ENCODE measurements at regions not wholly inside any gene's neighbourhood (a gene's known extent, or its start where the extent isn't known, plus 50 kb on each side); places are given as distances from the start of the nearest gene placed in this dataset.
"Not testable (repeated sequence)": the region's sequence is repeated elsewhere in the genome, so short reads cannot be mapped to it uniquely, and the experiment has no call there.

DNA sequence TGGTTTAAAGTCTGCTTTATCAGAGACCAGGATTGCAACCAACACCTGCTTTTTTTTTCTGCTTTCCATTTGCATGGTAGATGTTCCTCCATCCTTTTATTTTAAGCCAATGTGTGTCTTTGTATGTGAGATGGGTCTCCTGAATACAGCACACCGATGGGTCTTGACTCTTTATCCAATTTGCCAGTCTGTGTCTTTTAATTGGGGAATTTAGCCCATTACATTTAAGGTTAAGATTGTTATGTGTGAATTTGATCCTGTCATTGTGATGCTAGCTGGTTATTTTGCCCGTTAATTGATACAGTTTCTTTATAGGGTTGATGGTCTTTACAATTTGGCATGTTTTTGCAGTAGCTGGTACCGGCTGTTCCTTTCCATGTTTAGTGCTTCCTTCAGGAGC, 128.4 kb downstream of the ADCYAP1 start:
- not testable (repeated sequence) for H3K4me3 Mint-ChIP-seq

DNA sequence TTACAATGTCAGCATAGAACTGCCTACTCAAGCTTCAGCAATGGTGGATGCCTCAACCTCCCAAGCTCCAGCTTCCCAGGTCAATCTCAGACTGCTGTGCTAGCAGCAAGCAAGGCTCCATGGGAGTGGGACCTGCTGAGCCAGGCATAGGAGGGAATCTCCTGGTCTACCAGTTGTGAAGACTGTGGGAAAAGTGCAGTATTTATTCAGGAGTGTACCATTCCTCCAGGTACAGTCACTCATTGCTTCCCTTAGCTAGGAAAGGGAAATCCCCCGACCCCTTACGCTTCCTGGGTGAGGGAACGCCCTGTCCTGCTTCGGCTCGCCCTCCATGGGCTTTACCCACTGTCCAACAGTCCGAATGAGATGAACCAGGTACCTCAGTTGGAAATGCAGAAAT, 130.3 kb downstream of the ADCYAP1 start:
- H3K27me3 Mint-ChIP-seq: no peaks in the 10 kb centered on the region
- H3K27ac Mint-ChIP-seq: no peak overlapping the region
- H3K36me3 Mint-ChIP-seq: no peaks in the 10 kb centered on the region
- H3K9me3 Mint-ChIP-seq: peaks cover 9 to 19% (median 15%) of the 10 kb centered on the region in 7 donors
- no peak overlapping the region for H3K4me3 Mint-ChIP-seq
- no peak for DNase-seq
- ATAC-seq (ENCODE audit: low read depth in 2 of 2): no peak
- no peaks in the 10 kb centered on the region for H3K4me1 Mint-ChIP-seq

More for the DNA sequence above, 128.4 kb downstream of the ADCYAP1 start:
- not testable (repeated sequence) for ATAC-seq (ENCODE audit: low read depth in 2 of 2); H3K27ac Mint-ChIP-seq; DNase-seq; H3K4me1 Mint-ChIP-seq; H3K27me3 Mint-ChIP-seq; H3K36me3 Mint-ChIP-seq
- H3K9me3 Mint-ChIP-seq: peaks cover 9 to 27% (median 17%) of the 10 kb centered on the region in 7 donors

DNA sequence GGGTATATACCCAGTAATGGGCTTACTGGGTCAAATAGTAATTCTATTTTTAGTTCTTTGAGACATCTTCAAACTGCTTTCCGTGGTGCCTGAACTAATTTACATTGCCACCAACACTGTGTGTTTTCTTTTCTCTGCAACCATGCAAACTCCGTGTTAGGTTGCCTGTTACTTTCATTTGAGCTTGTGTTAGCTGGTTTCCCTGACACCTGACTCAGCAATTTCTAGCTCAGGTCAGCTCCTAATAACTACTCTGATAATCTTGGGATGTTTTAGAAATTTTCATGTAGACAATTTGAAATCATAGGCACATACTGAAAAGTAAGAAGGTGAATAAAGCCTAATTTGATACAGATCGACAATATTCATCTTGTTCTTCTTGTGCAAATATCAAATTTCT, 132.3 kb downstream of the ADCYAP1 start:
- ATAC-seq (ENCODE audit: low read depth in 2 of 2): no peak
- H3K9me3 Mint-ChIP-seq: peaks cover 0 to 13% (median 6%) of the 10 kb centered on the region in 7 donors
- H3K4me1 Mint-ChIP-seq: no peaks in the 10 kb centered on the region
- no peaks in the 10 kb centered on the region for H3K27me3 Mint-ChIP-seq
- H3K27ac Mint-ChIP-seq: no peak overlapping the region
- H3K36me3 Mint-ChIP-seq: no peaks in the 10 kb centered on the region
- no peak overlapping the region for H3K4me3 Mint-ChIP-seq
- DNase-seq: no peak

DNA sequence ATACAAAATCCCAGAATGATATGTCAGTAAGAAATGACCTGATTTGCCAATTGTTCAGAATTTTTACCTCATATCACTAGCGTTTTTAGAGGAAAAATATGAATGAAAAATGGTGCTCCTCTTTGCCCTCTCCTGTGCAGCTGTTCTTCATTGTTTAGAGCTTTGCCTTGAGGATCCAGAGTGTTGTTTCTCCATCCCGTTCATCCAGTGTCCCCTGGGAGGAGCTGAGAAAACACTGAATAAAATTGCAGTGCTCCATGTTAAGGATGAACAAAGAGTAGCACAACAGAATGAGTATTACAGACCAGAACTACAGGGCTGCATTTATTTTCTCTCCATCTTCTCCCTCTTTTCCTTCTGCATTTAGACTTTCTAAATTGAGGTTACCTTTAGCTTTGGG, 133.1 kb downstream of the ADCYAP1 start:
- no peaks in the 10 kb centered on the region for H3K36me3 Mint-ChIP-seq
- H3K4me1 Mint-ChIP-seq: no peaks in the 10 kb centered on the region
- DNase-seq (no peak), ATAC-seq (ENCODE audit: low read depth in 2 of 2) (no peak)
- H3K4me3 Mint-ChIP-seq: no peak overlapping the region
- H3K27ac Mint-ChIP-seq: no peak overlapping the region
- no peaks in the 10 kb centered on the region for H3K27me3 Mint-ChIP-seq
- H3K9me3 Mint-ChIP-seq: peaks cover 0 to 12% (median 6%) of the 10 kb centered on the region in 7 donors

DNA sequence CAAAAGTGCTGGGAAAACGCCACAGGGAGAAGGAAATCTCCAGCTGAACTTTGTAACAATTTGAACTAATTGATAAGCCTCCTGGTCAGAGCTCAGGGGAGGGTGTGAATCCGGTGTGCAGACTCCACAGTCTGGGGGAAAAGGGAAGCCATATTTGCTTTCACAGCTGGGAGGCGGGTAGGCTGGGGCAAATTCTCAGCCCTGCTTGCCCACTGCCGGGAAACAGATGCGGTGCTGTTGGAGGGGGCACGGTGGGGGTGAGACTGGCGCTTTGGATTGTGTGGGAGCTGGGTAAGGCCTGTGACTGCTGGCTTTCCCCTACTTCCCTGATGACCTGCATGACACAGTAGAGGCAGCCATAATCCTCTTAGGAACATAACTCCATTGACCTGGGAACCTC, 134.8 kb downstream of the ADCYAP1 start:
- Mint-ChIP-seq H3K27ac (no peak overlapping the region), H3K4me3 (peak overlapping the region in 1 of 8 donors; percentile 26), H3K9me3 (peaks cover 0 to 12% (median 7%) of the 10 kb centered on the region in 7 donors), H3K4me1 (no peaks in the 10 kb centered on the region), H3K27me3 (no peaks in the 10 kb centered on the region), H3K36me3 (no peaks in the 10 kb centered on the region)
- DNase-seq (no peak), ATAC-seq (ENCODE audit: low read depth in 2 of 2) (no peak)

DNA sequence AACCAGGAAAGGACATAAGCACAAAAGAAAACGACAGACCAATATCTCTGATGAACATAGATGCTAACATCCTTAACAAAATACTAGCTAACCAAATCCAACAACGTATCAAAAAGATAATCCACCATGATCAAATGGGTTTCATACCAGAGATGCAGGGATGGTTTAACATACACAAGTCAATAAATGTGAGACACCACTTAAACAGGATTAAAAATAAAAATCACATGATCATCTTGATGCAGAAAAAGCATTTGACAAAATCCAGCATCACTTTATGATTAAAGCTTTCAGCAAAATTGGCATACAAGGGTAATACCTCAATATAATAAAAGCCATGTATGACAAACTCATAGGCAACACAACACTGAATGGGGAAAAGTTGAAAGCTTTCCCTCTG, 138.4 kb downstream of the ADCYAP1 start:
- not testable (repeated sequence) for H3K36me3 Mint-ChIP-seq; H3K4me3 Mint-ChIP-seq; H3K4me1 Mint-ChIP-seq; H3K27me3 Mint-ChIP-seq; H3K27ac Mint-ChIP-seq; ATAC-seq (ENCODE audit: low read depth in 2 of 2); DNase-seq
- H3K9me3 Mint-ChIP-seq: peaks cover 0 to 16% (median 7%) of the 10 kb centered on the region in 7 donors

DNA sequence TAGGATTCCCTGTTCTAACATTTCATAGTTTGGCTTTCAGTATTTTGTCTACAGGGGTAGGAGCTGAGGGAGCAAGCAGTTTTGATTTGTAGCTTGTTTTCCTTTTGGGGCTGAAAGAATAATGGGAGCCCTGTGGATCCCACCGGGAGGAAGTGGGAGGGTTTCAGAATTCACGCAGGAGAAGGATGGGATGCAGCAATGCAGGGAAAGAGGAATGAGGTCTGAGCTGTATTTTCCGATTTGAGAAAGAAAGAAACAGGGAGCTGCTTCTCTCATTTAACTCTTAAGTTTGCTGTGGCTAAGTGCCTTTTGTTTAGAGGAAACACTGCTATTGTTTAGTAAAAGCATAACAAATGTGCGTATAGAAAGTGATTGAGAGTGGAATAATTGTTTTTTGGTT, 141.0 kb downstream of the ADCYAP1 start:
- H3K4me3 Mint-ChIP-seq: no peak overlapping the region
- peaks cover 0 to 18% (median 9%) of the 10 kb centered on the region in 7 donors for H3K9me3 Mint-ChIP-seq
- no peak overlapping the region for H3K27ac Mint-ChIP-seq
- DNase-seq (no peak), ATAC-seq (ENCODE audit: low read depth in 2 of 2) (no peak)
- no peaks in the 10 kb centered on the region for H3K36me3 Mint-ChIP-seq
- no peaks in the 10 kb centered on the region for H3K4me1 Mint-ChIP-seq
- H3K27me3 Mint-ChIP-seq: no peaks in the 10 kb centered on the region

DNA sequence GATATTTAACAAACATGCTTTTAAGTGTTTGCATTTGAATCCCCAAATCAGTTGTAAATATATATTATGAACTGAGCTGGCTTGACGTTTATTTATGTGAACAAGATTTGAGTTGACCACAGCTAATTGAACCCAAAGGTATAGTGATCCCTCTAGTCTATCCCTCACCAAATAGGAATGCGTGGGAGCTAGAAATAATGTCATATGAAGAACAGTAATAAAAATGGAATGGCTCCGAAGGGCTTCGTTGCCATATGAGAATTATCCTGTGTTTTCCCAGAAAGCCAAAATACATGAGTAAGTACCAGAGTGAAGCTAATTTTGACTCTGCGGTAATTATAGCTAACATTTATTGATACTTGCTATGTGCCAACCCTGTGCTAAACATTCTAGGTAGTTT, 142.7 kb downstream of the ADCYAP1 start:
- Mint-ChIP-seq H3K9me3 (peaks cover 0 to 11% (median 8%) of the 10 kb centered on the region in 7 donors), H3K27ac (no peak overlapping the region), H3K36me3 (no peaks in the 10 kb centered on the region), H3K4me3 (no peak overlapping the region), H3K27me3 (no peaks in the 10 kb centered on the region), H3K4me1 (no peaks in the 10 kb centered on the region)
- ATAC-seq (ENCODE audit: low read depth in 2 of 2): no peak
- no peak for DNase-seq

DNA sequence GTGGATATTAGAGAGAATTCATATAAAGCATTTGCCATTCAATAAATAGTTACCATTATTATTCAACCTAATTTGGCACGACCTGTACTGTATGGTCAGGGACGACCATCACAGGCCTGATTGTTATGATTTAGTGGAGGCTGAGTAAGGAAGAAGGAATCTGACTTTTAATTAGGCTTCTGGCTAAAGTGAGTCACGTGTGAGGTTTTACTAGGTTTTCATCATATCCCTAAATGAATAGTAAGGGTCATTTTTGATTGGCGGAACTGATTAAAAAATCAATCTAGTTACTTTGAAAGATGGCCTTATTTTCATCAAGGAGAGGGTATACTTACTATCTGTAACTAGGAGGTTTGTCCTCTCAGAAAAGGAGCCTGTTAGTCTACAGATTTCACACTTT, 143.4 kb downstream of the ADCYAP1 start:
- DNase-seq (no peak), ATAC-seq (ENCODE audit: low read depth in 2 of 2) (no peak)
- Mint-ChIP-seq H3K4me1 (no peaks in the 10 kb centered on the region), H3K27ac (no peak overlapping the region), H3K9me3 (peaks cover 0 to 9% (median 5%) of the 10 kb centered on the region in 7 donors), H3K36me3 (no peaks in the 10 kb centered on the region), H3K4me3 (no peak overlapping the region), H3K27me3 (no peaks in the 10 kb centered on the region)

DNA sequence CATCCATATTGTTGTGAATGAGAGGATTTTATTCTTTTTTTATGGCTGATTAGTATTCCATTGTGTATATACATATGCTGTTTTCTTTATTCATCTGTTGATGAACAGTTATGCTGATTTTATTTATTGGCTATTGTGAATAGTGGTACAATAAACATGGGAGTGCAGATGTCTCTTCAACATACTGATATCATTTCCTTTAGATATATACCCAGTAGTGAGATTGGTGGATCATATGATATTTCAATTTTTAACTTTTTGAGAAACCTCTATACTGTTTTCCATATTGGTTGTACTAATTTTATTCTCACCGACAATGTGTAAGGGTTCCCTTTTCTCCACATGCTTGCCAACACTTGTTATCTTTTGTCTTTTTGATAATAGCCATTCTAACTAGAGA, 144.5 kb downstream of the ADCYAP1 start:
- Mint-ChIP-seq H3K27ac (no peak overlapping the region), H3K4me3 (no peak overlapping the region), H3K4me1 (no peaks in the 10 kb centered on the region), H3K36me3 (no peaks in the 10 kb centered on the region), H3K9me3 (peaks cover 0 to 9% (median 2%) of the 10 kb centered on the region in 7 donors), H3K27me3 (no peaks in the 10 kb centered on the region)
- ATAC-seq (ENCODE audit: low read depth in 2 of 2): no peak
- DNase-seq: no peak

DNA sequence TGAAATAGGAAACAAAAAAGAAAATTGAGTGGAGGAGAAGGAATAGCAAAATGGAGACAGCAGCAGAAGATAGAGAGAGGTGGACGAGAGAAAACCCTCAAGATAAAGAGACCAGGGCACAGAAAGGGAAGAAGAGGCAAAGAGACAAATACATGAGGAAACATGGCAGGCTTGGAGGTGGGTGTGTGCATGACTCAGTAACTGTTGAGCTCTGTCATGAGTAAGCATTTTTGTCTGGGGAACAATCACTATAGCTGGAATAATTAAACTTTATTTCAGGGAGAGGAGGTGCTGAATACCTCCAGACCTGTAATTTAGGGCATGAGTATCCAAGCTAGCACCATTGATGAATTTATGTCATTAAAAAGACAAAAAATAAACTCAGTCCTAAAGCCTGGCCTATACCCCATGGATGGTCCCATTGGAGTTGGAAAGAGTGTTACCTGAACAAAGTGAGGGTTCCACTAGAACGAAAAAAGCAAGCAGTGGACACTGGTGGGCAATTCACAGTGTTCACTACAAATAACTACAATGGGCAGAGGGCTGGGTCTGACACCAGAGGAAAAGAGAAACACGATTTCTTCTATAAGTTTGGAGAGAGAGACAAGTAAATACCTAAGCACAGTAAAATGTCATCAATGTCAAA, 145.5 kb downstream of the ADCYAP1 start:
- ATAC-seq (ENCODE audit: low read depth in 2 of 2) (no peak), DNase-seq (no peak)
- no peaks in the 10 kb centered on the region for H3K4me1 Mint-ChIP-seq
- H3K27ac Mint-ChIP-seq: no peak overlapping the region
- H3K27me3 Mint-ChIP-seq: no peaks in the 10 kb centered on the region
- peaks cover 0 to 9% (median under 1%) of the 10 kb centered on the region in 7 donors for H3K9me3 Mint-ChIP-seq
- H3K36me3 Mint-ChIP-seq: no peaks in the 10 kb centered on the region
- no peak overlapping the region for H3K4me3 Mint-ChIP-seq

DNA sequence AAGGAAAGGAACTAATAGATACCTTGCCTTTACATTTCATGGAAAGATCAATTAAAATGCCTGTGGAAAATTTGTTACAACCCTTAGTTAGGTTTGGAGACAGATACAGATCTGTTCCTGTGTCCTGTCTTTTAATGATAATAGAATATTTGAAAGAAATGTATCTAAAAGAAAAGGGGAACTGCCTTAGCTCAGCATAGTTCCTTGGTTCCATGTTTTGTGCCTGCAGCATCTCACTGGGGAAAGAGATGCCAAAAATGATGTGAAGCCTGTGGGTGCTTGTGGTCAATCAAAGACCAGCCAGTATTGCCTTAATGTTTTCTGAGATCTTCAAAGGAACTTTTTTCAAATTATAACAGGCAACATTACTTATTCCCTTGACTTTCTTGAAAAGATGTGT, 147.6 kb downstream of the ADCYAP1 start:
- DNase-seq (no peak), ATAC-seq (ENCODE audit: low read depth in 2 of 2) (no peak)
- H3K9me3 Mint-ChIP-seq: peaks cover 0 to 9% (median 8%) of the 10 kb centered on the region in 7 donors
- no peaks in the 10 kb centered on the region for H3K4me1 Mint-ChIP-seq
- H3K27ac Mint-ChIP-seq: no peak overlapping the region
- no peak overlapping the region for H3K4me3 Mint-ChIP-seq
- H3K27me3 Mint-ChIP-seq: no peaks in the 10 kb centered on the region
- H3K36me3 Mint-ChIP-seq: no peaks in the 10 kb centered on the region

DNA sequence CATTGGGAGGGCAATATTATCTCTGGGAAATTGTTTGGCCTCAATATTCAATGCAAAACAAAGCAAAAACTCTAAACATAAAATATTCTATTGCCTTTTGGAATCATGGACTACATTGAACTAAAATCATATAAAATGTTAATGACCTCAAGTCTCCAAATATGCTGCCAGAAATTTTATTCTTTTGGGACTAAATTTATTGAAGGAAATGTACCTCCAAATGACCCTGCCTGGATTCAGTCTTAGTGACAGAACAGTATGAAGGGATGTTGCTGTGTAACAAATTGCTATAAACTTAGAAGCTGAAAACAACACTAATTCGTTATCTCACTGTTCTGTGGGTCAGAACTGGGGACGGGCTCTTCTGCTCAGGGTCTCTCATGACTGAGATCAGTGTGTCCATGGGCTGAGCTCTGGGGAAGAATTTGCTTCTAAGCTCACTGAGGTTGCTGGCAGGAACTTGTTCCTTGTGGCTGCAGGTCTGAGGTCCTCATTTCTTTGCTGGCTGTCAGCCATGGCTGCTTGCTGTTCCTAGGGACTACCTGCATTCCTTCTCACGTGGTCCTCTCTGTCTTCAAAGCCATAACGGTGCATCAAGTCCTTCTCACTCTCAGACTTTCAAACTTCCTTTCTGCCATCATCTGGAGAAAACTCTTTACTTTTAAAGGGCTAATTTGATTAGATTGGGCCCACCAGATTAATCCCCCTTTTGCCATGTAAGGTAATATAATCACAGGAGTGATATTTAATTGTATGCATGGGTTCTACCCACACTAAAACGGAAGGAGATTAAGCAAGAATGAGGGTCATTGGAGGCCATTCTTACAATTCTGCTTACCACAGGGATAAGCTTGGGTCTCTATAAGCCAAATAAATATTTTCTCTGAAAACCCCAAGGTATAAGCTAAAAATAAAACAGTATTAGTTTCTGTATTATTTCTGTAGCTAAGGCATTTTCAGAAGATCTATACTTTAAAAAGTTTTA, 149.0 kb downstream of the ADCYAP1 start:
- no peak overlapping the region for H3K27ac Mint-ChIP-seq
- no peaks in the 10 kb centered on the region for H3K4me1 Mint-ChIP-seq
- no peak for DNase-seq
- no peak for ATAC-seq (ENCODE audit: low read depth in 2 of 2)
- H3K4me3 Mint-ChIP-seq: no peak overlapping the region
- H3K9me3 Mint-ChIP-seq: peaks cover 0 to 13% (median 9%) of the 10 kb centered on the region in 7 donors
- H3K27me3 Mint-ChIP-seq: no peaks in the 10 kb centered on the region
- H3K36me3 Mint-ChIP-seq: no peaks in the 10 kb centered on the region

DNA sequence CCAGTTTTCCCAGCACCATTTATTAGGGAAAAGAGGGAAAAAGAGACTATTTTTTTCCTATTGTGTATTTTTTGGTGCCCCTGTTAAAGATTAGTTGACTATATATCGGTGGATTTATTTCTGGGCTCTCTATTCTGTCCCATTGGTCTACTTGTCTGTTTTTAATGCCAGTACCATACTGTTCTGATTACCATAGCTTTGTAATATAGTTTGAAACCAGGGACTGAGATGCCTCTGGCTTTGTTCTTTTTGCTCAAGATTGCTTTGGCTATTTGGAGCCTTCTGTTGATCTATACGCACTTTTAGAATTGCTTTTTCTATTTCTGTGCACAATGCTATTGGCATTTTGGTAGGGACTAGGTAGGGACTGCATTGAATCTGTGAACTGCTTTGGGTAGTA, 151.7 kb downstream of the ADCYAP1 start:
- Mint-ChIP-seq H3K9me3 (peaks cover 0 to 18% (median 7%) of the 10 kb centered on the region in 7 donors), H3K36me3 (no peaks in the 10 kb centered on the region), H3K27ac (no peak overlapping the region), H3K4me3 (no peak overlapping the region), H3K27me3 (no peaks in the 10 kb centered on the region), H3K4me1 (no peaks in the 10 kb centered on the region)
- no peak for DNase-seq
- no peak for ATAC-seq (ENCODE audit: low read depth in 2 of 2)

Data from naive B cell (primary cell).